ENCODE measurements at regions not wholly inside any gene's neighbourhood (a gene's known extent, or its start where the extent isn't known, plus 50 kb on each side); places are given as distances from the start of the nearest gene placed in this dataset.
"Not testable (repeated sequence)": the region's sequence is repeated elsewhere in the genome, so short reads cannot be mapped to it uniquely, and the experiment has no call there.

- DNase-seq = no peak
Measured at GRCh38 chr12:38384816-38385378, 68.3 kb downstream of the ALG10B start.

- DNase-seq = no peak
Measured at GRCh38 chr12:38385486-38385885, 68.9 kb downstream of the ALG10B start.

DNA sequence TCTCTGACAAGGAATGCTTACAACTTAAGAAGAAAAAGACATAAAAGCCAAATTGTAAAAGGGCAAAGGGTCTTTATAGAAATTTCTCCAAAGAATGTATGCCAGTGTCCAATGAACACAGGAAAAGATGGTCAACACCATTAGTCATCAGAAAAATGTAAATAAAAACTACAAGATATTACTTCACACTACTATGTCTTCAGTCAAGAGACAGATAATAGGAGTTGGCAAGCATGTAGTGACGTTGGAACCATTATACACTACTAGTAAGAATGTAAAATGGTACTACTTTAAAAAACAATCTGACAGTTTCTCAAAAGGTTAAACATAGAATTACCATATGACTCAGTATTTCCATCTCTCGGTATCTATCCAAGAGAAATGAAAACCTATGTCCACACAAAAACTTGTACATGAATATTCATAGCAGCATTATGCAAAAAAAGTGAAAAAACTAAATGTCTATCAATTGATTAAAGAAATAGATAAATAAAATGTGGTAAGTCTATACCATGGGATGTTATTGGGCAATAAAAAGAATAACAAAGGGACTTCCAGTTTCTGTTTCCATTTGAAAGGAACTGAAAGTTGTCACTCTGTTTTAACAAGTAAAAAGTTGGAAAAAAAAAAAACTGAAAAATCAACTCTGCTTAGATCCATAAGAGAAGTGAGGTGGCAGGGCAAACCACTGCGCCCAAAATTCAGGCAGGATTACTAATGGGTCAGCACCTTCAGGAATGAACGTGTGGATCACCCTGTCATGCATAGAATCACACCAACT lies 69.8 kb downstream of the ALG10B start:
- DNase-seq = no peak

- DNase-seq = no peak
Measured at GRCh38 chr12:38389614-38390013, 73.0 kb downstream of the ALG10B start.

GRCh38 chr12:38391007-38391406 lies 74.4 kb downstream of the ALG10B start:
- no peak for DNase-seq

- DNase-seq = peak; percentile 32
Measured at GRCh38 chr12:38392554-38393144, 76.1 kb downstream of the ALG10B start.

GRCh38 chr12:38399711-38400206 lies 83.2 kb downstream of the ALG10B start:
- no peak for DNase-seq

DNA sequence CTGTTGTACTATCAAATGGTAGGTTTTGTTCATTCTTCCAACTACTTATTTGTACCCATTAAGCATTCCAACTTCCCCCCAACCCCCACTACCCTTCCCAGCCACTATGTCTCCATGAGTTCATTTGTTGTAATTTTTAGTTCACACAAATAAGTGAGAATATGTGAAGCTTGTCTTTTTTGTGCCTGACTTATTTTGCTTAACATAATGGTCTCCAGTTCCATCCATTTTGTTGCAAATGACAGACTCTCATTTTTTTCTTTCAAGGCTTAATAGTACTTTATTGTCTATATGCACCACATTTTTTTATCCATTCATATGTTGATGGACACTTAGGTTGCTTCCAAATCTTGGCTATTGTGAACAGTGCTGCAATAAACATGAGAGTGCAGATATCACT lies 86.2 kb downstream of the ALG10B start:
- DNase-seq = no peak

- no peak for DNase-seq
Measured at GRCh38 chr12:38409511-38409910, 92.9 kb downstream of the ALG10B start.

- no peak for DNase-seq
Measured at GRCh38 chr12:38411426-38411825, 94.9 kb downstream of the ALG10B start.

GRCh38 chr12:38411946-38412345 lies 95.4 kb downstream of the ALG10B start:
- no peak for DNase-seq

DNA sequence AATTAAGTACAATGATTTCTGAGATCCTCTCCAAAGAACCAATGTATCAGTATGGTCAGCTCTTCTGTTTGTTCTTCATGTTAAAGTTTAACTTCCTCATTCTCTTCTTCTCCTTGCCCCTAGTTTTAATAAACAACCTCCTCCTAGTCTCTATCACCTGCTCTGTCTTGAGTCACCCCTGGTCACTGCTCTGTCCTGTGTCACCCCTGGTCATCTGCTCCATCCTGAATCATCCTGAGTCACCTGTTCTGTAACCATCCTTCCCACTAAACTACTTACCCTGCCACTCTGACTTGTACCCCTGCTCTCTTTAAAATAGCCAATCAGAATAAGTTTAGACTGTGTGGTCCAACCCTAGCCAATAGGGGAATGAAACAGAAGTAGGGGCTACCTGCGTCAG lies 100.5 kb downstream of the ALG10B start:
- DNase-seq = no peak

GRCh38 chr12:38424436-38424835 lies 107.9 kb downstream of the ALG10B start:
- no peak for DNase-seq

DNA sequence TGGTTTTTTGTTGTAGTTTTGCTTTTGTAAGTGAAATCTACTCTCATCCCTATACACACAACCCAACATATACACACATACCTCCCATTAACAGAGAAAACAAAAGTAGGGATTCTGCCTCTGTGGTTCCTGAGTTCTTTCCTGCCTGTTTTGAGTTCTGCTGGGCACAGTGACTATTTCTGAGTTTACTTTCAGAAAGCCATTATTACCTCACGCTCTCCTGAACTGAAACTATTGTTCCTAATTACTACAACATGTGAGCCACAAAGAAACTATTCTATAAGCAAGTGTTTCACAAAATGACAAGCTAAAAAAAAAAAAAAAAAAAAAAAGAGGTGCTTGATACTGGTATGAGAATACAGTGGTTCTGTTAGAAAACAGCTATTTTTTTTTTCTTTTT lies 110.9 kb downstream of the ALG10B start:
- DNase-seq = no peak

DNA sequence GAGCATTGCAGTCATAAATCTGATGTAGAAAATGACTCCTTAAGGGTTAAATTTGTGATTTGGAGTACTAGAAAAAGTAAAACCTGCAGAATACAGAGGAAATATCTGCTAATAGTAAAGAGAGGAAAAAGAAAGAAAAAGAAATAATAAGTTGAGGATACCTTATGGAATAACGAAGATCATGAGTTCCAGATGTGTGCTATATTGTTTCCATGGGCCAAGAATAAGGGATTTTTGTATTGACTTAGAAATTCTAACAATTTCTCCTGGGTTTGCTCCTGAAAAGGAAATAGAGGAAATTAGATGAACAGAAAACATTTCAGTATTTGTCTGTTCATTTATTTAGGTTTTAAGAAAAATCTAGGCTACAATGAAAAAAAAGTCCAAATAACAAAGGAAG lies 115.3 kb downstream of the ALG10B start:
- no peak for DNase-seq

DNA sequence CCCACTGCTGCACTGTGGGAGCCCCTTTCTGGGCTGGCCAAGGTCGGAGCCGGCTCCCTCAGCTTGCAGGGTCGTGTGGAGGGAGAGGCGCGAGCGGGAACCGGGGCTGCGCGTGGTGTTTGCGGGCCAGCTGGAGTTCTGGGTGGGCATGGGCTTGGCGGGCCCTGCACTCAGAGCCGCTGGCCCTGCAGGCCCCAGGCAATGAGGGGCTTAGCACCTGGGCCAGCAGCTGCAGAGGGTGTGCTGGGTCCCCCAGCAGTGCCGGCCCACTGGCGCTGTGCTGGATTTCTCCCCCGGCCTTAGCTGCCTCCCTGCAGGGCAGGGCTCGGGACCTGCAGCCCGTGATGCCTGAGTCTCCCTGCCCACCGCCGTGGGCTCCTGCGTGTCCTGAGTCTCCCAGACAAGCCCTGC lies 125.3 kb downstream of the ALG10B start:
- DNase-seq = not testable (repeated sequence)

DNA sequence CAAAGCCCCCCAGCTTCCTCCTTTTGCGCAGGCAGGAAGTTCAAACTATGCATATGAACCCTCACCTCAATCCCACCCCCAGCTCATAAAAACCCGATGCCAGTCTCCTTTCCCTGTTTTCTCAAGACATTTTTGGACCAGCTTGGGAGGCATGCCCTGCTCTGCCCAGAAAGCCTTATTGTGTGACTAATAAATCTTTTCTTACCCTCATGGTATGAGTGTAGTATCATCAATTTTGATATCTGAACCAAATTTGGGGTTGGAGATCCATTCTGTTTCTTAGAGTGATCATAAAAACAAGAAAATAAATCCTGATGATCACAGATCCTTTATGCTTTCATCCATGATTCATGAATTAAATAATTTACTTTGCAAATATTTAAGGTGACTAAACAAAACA lies 128.5 kb downstream of the ALG10B start:
- no peak for DNase-seq

DNA sequence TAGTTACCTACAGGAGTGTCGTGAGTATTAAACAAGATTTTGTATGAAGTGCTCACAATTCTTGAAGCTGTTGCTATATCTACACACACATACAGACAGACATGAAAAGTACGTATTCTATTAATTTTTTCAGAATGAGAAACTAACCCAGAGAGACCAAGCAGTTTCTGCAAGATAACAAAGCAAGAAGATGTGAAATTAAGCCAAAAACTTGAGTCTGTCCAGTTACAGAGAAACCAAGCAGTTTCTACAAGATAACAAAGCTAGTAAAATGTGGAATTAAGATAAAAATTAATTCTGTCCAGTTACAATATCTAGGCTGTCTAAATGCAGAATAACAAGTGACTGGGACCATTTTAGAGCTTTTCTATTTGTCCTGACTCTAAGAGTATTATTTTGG lies 132.4 kb downstream of the ALG10B start:
- no peak for DNase-seq

DNA sequence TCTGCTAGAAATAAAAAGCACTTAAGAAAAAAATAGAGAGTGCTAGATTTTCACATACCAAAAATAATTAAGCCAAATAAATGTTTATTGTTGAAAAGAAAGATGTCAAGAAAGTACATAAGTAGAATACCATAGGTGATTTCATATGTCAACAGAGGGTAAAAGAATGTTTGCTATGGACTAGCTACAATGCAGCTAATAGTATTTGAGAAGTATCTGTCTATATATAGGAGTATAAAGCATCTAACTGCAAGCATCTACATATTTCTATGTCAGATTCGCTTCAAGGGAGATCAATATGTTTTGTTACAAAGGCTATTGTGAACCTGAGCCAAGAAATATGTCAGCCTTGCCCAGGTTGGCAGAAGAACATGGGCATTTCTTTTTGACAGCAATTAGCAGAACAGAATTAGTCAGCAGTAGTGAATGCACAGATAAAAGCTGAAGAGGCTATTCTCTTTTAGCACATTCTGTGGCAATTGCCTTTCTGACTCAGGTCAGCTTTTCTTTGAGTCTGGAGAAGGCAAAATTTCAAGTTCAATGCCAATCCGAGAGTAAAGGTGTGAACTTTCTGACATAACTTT lies 140.1 kb downstream of the ALG10B start:
- no peak for DNase-seq

DNA sequence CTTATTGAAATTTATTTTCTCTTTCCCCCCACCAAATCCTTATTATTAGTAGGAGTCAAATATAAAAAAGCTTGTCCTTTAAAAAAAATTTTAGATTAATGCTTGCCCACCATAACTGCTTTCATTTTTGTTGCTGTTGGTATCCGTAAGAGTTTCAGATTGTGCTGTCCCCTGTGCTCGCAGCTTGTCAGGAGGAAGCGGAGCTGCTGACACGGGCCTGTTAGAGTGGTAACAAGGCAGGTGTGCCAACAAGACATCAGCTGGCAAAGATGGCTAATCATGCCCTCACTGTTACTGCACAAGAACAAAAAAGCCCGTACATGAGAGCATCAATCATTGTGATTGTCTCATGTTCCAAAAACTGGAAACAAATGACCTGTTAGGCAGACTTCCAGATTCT lies 148.4 kb downstream of the ALG10B start:
- DNase-seq = no peak

GRCh38 chr12:38469715-38470114 lies 153.1 kb downstream of the ALG10B start:
- DNase-seq = no peak

GRCh38 chr12:38477340-38478090 lies 160.9 kb downstream of the ALG10B start:
- no peak for DNase-seq

DNA sequence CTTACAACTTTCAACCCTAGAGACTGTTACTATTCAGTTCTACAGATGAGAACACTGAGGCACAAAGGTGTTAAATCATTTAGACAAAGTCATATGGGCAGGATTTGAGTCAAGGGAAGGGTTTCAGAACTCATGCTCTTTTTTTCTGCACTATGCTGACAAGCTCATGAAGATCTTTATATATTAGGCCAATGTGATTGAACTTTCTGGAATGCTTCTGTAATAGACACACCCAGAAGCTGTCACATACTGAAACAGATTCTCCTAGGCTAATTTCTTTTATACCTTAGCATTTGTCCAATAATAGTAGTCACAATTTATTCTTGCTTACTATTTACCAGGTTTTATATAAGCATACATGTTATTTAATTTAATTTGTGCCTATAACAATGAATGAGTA lies 164.0 kb downstream of the ALG10B start:
- no peak for DNase-seq

Measured in CD4-positive, alpha-beta T cell treated with Interferon gamma for 1 hour (primary cell).